ENCODE measurements at regions not wholly inside any gene's neighbourhood (a gene's known extent, or its start where the extent isn't known, plus 50 kb on each side); places are given as distances from the start of the nearest gene placed in this dataset.

GRCh38 chr2:217058791-217059755 is 199.2 kb upstream of the TNP1 start:
- Histone ChIP-seq H3K4me3 (ENCODE audit: low read length) (no peak overlapping the region), H3K27ac (ENCODE audit: low read length) (no peak overlapping the region)

GRCh38 chr2:217057773-217058172 is 197.9 kb upstream of the TNP1 start:
- H3K4me3 ChIP-seq (ENCODE audit: low read length), result no peak overlapping the region
- no peaks in the 10 kb centered on the region for H3K4me1 ChIP-seq (ENCODE audit: control insufficient read depth, insufficient read depth, low read length)
- no CpG with 5 or more reads among the region's 3 CpGs for WGBS (ENCODE audit: insufficient coverage, insufficient read length)
- no peak overlapping the region for H3K27ac ChIP-seq (ENCODE audit: low read length)
- no peak for DNase-seq (ENCODE audit: low read depth, low spot score)
- H3K27me3 ChIP-seq (ENCODE audit: control insufficient read depth, insufficient read depth, low read length), result no peaks in the 10 kb centered on the region
- H3K36me3 ChIP-seq (ENCODE audit: control insufficient read depth, insufficient read depth, low read length), result no peaks in the 10 kb centered on the region
- no peaks in the 10 kb centered on the region for H3K9me3 ChIP-seq (ENCODE audit: control insufficient read depth, insufficient read depth, low read length)

More at GRCh38 chr2:217058791-217059755, 199.2 kb upstream of the TNP1 start:
- H3K27me3 ChIP-seq (ENCODE audit: control insufficient read depth, insufficient read depth, low read length), result no peaks in the 10 kb centered on the region
- no peaks in the 10 kb centered on the region for H3K4me1 ChIP-seq (ENCODE audit: control insufficient read depth, insufficient read depth, low read length)
- no peak for DNase-seq (ENCODE audit: low read depth, low spot score)
- WGBS (ENCODE audit: insufficient coverage, insufficient read length), result no CpG with 5 or more reads among the region's 4 CpGs
- H3K9me3 ChIP-seq (ENCODE audit: control insufficient read depth, insufficient read depth, low read length), result no peaks in the 10 kb centered on the region
- H3K36me3 ChIP-seq (ENCODE audit: control insufficient read depth, insufficient read depth, low read length), result no peaks in the 10 kb centered on the region

- H3K4me3 ChIP-seq (ENCODE audit: low read length), result no peak overlapping the region
- WGBS (ENCODE audit: insufficient coverage, insufficient read length), result no CpG with 5 or more reads among the region's 1 CpG
- no peaks in the 10 kb centered on the region for H3K27me3 ChIP-seq (ENCODE audit: control insufficient read depth, insufficient read depth, low read length)
- DNase-seq (ENCODE audit: low read depth, low spot score), result no peak
- H3K4me1 ChIP-seq (ENCODE audit: control insufficient read depth, insufficient read depth, low read length), result no peaks in the 10 kb centered on the region
- no peaks in the 10 kb centered on the region for H3K9me3 ChIP-seq (ENCODE audit: control insufficient read depth, insufficient read depth, low read length)
- H3K36me3 ChIP-seq (ENCODE audit: control insufficient read depth, insufficient read depth, low read length), result no peaks in the 10 kb centered on the region
- no peak overlapping the region for H3K27ac ChIP-seq (ENCODE audit: low read length)
Observed at GRCh38 chr2:217055624-217056023, 195.8 kb upstream of the TNP1 start.

- Histone ChIP-seq H3K4me3 (ENCODE audit: low read length) (no peak overlapping the region), H3K36me3 (ENCODE audit: control insufficient read depth, insufficient read depth, low read length) (no peaks in the 10 kb centered on the region), H3K27me3 (ENCODE audit: control insufficient read depth, insufficient read depth, low read length) (no peaks in the 10 kb centered on the region), H3K4me1 (ENCODE audit: control insufficient read depth, insufficient read depth, low read length) (no peaks in the 10 kb centered on the region), H3K9me3 (ENCODE audit: control insufficient read depth, insufficient read depth, low read length) (no peaks in the 10 kb centered on the region), H3K27ac (ENCODE audit: low read length) (no peak overlapping the region)
- no peak for DNase-seq (ENCODE audit: low read depth, low spot score)
- WGBS (ENCODE audit: insufficient coverage, insufficient read length), result no CpG with 5 or more reads among the region's 4 CpGs
Observed at GRCh38 chr2:217054791-217055190, 194.9 kb upstream of the TNP1 start.

GRCh38 chr2:217052856-217053577 is 193.2 kb upstream of the TNP1 start:
- no peak overlapping the region for H3K4me3 ChIP-seq (ENCODE audit: low read length)
- no peaks in the 10 kb centered on the region for H3K9me3 ChIP-seq (ENCODE audit: control insufficient read depth, insufficient read depth, low read length)
- no peaks in the 10 kb centered on the region for H3K4me1 ChIP-seq (ENCODE audit: control insufficient read depth, insufficient read depth, low read length)
- no peaks in the 10 kb centered on the region for H3K27me3 ChIP-seq (ENCODE audit: control insufficient read depth, insufficient read depth, low read length)
- no peaks in the 10 kb centered on the region for H3K36me3 ChIP-seq (ENCODE audit: control insufficient read depth, insufficient read depth, low read length)
- DNase-seq (ENCODE audit: low read depth, low spot score), result no peak
- H3K27ac ChIP-seq (ENCODE audit: low read length), result no peak overlapping the region
- WGBS (ENCODE audit: insufficient coverage, insufficient read length), result no CpG with 5 or more reads among the region's 2 CpGs

- H3K27me3 ChIP-seq (ENCODE audit: control insufficient read depth, insufficient read depth, low read length), result no peaks in the 10 kb centered on the region
- H3K9me3 ChIP-seq (ENCODE audit: control insufficient read depth, insufficient read depth, low read length), result no peaks in the 10 kb centered on the region
- H3K4me3 ChIP-seq (ENCODE audit: low read length), result no peak overlapping the region
- H3K4me1 ChIP-seq (ENCODE audit: control insufficient read depth, insufficient read depth, low read length), result no peaks in the 10 kb centered on the region
- H3K36me3 ChIP-seq (ENCODE audit: control insufficient read depth, insufficient read depth, low read length), result no peaks in the 10 kb centered on the region
- no peak for DNase-seq (ENCODE audit: low read depth, low spot score)
- H3K27ac ChIP-seq (ENCODE audit: low read length), result no peak overlapping the region
- WGBS (ENCODE audit: insufficient coverage, insufficient read length), result no CpG with 5 or more reads among the region's 2 CpGs
Observed at GRCh38 chr2:217051416-217051815, 191.6 kb upstream of the TNP1 start.

GRCh38 chr2:217049956-217050355 is 190.1 kb upstream of the TNP1 start:
- H3K4me3 ChIP-seq (ENCODE audit: low read length), result no peak overlapping the region
- H3K4me1 ChIP-seq (ENCODE audit: control insufficient read depth, insufficient read depth, low read length), result no peaks in the 10 kb centered on the region
- no peak for DNase-seq (ENCODE audit: low read depth, low spot score)
- no CpG with 5 or more reads among the region's 3 CpGs for WGBS (ENCODE audit: insufficient coverage, insufficient read length)
- H3K9me3 ChIP-seq (ENCODE audit: control insufficient read depth, insufficient read depth, low read length), result no peaks in the 10 kb centered on the region
- H3K27me3 ChIP-seq (ENCODE audit: control insufficient read depth, insufficient read depth, low read length), result no peaks in the 10 kb centered on the region
- no peak overlapping the region for H3K27ac ChIP-seq (ENCODE audit: low read length)
- no peaks in the 10 kb centered on the region for H3K36me3 ChIP-seq (ENCODE audit: control insufficient read depth, insufficient read depth, low read length)

- Histone ChIP-seq H3K27me3 (ENCODE audit: control insufficient read depth, insufficient read depth, low read length) (no peaks in the 10 kb centered on the region), H3K9me3 (ENCODE audit: control insufficient read depth, insufficient read depth, low read length) (no peaks in the 10 kb centered on the region), H3K4me1 (ENCODE audit: control insufficient read depth, insufficient read depth, low read length) (no peaks in the 10 kb centered on the region), H3K4me3 (ENCODE audit: low read length) (no peak overlapping the region), H3K36me3 (ENCODE audit: control insufficient read depth, insufficient read depth, low read length) (no peaks in the 10 kb centered on the region), H3K27ac (ENCODE audit: low read length) (no peak overlapping the region)
- no CpG with 5 or more reads among the region's 7 CpGs for WGBS (ENCODE audit: insufficient coverage, insufficient read length)
- DNase-seq (ENCODE audit: low read depth, low spot score), result no peak
Observed at GRCh38 chr2:217049422-217049821, 189.6 kb upstream of the TNP1 start.

- Histone ChIP-seq H3K4me1 (ENCODE audit: control insufficient read depth, insufficient read depth, low read length) (no peaks in the 10 kb centered on the region), H3K36me3 (ENCODE audit: control insufficient read depth, insufficient read depth, low read length) (no peaks in the 10 kb centered on the region), H3K4me3 (ENCODE audit: low read length) (no peak overlapping the region), H3K27ac (ENCODE audit: low read length) (no peak overlapping the region), H3K27me3 (ENCODE audit: control insufficient read depth, insufficient read depth, low read length) (no peaks in the 10 kb centered on the region), H3K9me3 (ENCODE audit: control insufficient read depth, insufficient read depth, low read length) (no peaks in the 10 kb centered on the region)
- no peak for DNase-seq (ENCODE audit: low read depth, low spot score)
- no CpG with 5 or more reads among the region's 1 CpG for WGBS (ENCODE audit: insufficient coverage, insufficient read length)
Observed at GRCh38 chr2:217048730-217049129, 188.9 kb upstream of the TNP1 start.

GRCh38 chr2:217047631-217048030 is 187.8 kb upstream of the TNP1 start:
- no peaks in the 10 kb centered on the region for H3K27me3 ChIP-seq (ENCODE audit: control insufficient read depth, insufficient read depth, low read length)

More at GRCh38 chr2:217047631-217048030, 187.8 kb upstream of the TNP1 start:
- no peak for DNase-seq (ENCODE audit: low read depth, low spot score)
- Histone ChIP-seq H3K4me1 (ENCODE audit: control insufficient read depth, insufficient read depth, low read length) (no peaks in the 10 kb centered on the region), H3K27ac (ENCODE audit: low read length) (no peak overlapping the region), H3K4me3 (ENCODE audit: low read length) (no peak overlapping the region), H3K36me3 (ENCODE audit: control insufficient read depth, insufficient read depth, low read length) (no peaks in the 10 kb centered on the region), H3K9me3 (ENCODE audit: control insufficient read depth, insufficient read depth, low read length) (no peaks in the 10 kb centered on the region)
- WGBS (ENCODE audit: insufficient coverage, insufficient read length), result no CpG with 5 or more reads among the region's 1 CpG
